Mesenchymal stem cell (in vitro differentiated cells and primary cell): ENCODE measurements at regions not wholly inside any gene's neighbourhood (a gene's known extent, or its start where the extent isn't known, plus 50 kb on each side); places are given as distances from the start of the nearest gene placed in this dataset.
A peak's percentile ranks its signal among the peaks of the same experiment; 100 is the strongest.

Experiments
- DNase-seq: peaks from one replicate; pipeline ENCODE4 v3.0.0-alpha.2; 2013
- H2AFZ ChIP-seq: one replicate; pipeline ENCODE4 v1.6.1; 2013; ENCODE audit warnings: low read depth, mild to moderate bottlenecking, control low read depth, inconsistent platforms, low read length, moderate library complexity
- H2AK5ac ChIP-seq: 2 replicates; pipeline ENCODE4 v1.6.1; 2013; ENCODE audit warnings: low read length, moderate library complexity, mild to moderate bottlenecking, inconsistent platforms; ENCODE audit not compliant: severe bottlenecking
- H2BK120ac ChIP-seq: one replicate; pipeline ENCODE4 v1.6.1; 2013; ENCODE audit warnings: low read depth, mild to moderate bottlenecking, inconsistent platforms, low read length, moderate library complexity
- H2BK12ac ChIP-seq, 2 experiments: one replicate each; pipeline ENCODE4 v1.6.1; 2013; ENCODE audit warnings: inconsistent platforms in 2 of 2, low read length in 2 of 2, mild to moderate bottlenecking in 2 of 2, moderate library complexity in 2 of 2, control low read depth in 1 of 2
- H2BK15ac ChIP-seq: one replicate; pipeline ENCODE4 v1.6.1; 2013; ENCODE audit warnings: mild to moderate bottlenecking, low read depth, inconsistent platforms; ENCODE audit not compliant: poor library complexity, severe bottlenecking
- H2BK5ac ChIP-seq: 2 replicates; pipeline ENCODE4 v1.6.1; 2013; ENCODE audit warnings: low read depth, mild to moderate bottlenecking, low read length, control low read depth, inconsistent platforms; ENCODE audit not compliant: poor library complexity, severe bottlenecking
- H3K14ac ChIP-seq, 2 experiments: one replicate each; pipeline ENCODE4 v1.6.1; 2013; ENCODE audit warnings: inconsistent platforms in 2 of 2, low read length in 2 of 2, control low read depth in 1 of 2, mild to moderate bottlenecking in 1 of 2, moderate library complexity in 1 of 2
- H3K18ac ChIP-seq, 2 experiments: one replicate each; pipeline ENCODE4 v1.6.1; 2013; ENCODE audit warnings: inconsistent platforms in 2 of 2, low read length in 2 of 2, control low read depth in 1 of 2, low read depth in 1 of 2, mild to moderate bottlenecking in 1 of 2
- H3K23ac ChIP-seq, 2 experiments: one replicate each; pipeline ENCODE4 v1.6.1; 2013; ENCODE audit warnings: inconsistent platforms in 2 of 2, low read length in 2 of 2, mild to moderate bottlenecking in 2 of 2, moderate library complexity in 2 of 2, control low read depth in 1 of 2
- H3K27ac ChIP-seq: 2 replicates; pipeline ENCODE4 v1.5.1; 2013; ENCODE audit warnings: mild to moderate bottlenecking, moderate library complexity, low read length, control low read depth, inconsistent platforms; ENCODE audit not compliant: poor library complexity, severe bottlenecking
- H3K27me3 ChIP-seq, 2 experiments: 2 replicates each; pipeline versions ENCODE4 v1.6.1 to v1.7.0; 2013; ENCODE audit warnings: low read length in 2 of 2, mild to moderate bottlenecking in 2 of 2, moderate library complexity in 2 of 2, control low read depth in 1 of 2, inconsistent platforms in 1 of 2; ENCODE audit not compliant: control insufficient read depth in 1 of 2, insufficient read depth in 1 of 2
- H3K36me3 ChIP-seq, 2 experiments: 2 replicates each; pipeline versions ENCODE4 v1.6.1 to v1.7.0; 2013; ENCODE audit warnings: low read length in 2 of 2, control low read depth in 1 of 2, inconsistent platforms in 1 of 2, low read depth in 1 of 2, mild to moderate bottlenecking in 1 of 2; ENCODE audit not compliant: insufficient read depth in 2 of 2, control insufficient read depth in 1 of 2
- H3K4ac ChIP-seq, 2 experiments: one replicate each; pipeline ENCODE4 v1.6.1; 2013; ENCODE audit warnings: inconsistent platforms in 2 of 2, low read length in 2 of 2, mild to moderate bottlenecking in 2 of 2, moderate library complexity in 2 of 2, control low read depth in 1 of 2, low read depth in 1 of 2
- H3K4me1 ChIP-seq: 2 replicates; pipeline ENCODE4 v1.6.1; 2013; ENCODE audit warnings: low read depth, low read length, control low read depth; ENCODE audit not compliant: control insufficient read depth, insufficient read depth
- H3K4me2 ChIP-seq: 2 replicates; pipeline ENCODE4 v1.6.1; 2013; ENCODE audit warnings: low read length, mild to moderate bottlenecking, inconsistent platforms; ENCODE audit not compliant: poor library complexity, severe bottlenecking
- H3K4me3 ChIP-seq, 2 experiments: 2 replicates each; pipeline versions ENCODE4 v1.5.1 to v1.7.0; 2013; ENCODE audit warnings: low read length in 2 of 2, mild to moderate bottlenecking in 2 of 2, control low read depth in 1 of 2, low read depth in 1 of 2; ENCODE audit not compliant: insufficient read depth in 1 of 2
- H3K79me1 ChIP-seq: replicated peaks from 2 replicates; pipeline ENCODE4 v1.6.1; 2013; ENCODE audit warnings: mild to moderate bottlenecking, control low read depth, low read length, inconsistent platforms; ENCODE audit not compliant: poor library complexity, severe bottlenecking
- H3K9ac ChIP-seq: 2 replicates; pipeline ENCODE4 v1.7.0; 2013; ENCODE audit warnings: mild to moderate bottlenecking, low read length, moderate library complexity
- H3K9me3 ChIP-seq: 2 replicates; pipeline ENCODE4 v1.7.0; 2013; ENCODE audit warnings: mild to moderate bottlenecking, low read length; ENCODE audit not compliant: control insufficient read depth
- H4K8ac ChIP-seq: one replicate; pipeline ENCODE4 v1.6.1; 2013; ENCODE audit warnings: inconsistent platforms, mild to moderate bottlenecking, low read length, moderate library complexity
- H4K91ac ChIP-seq: one replicate; pipeline ENCODE4 v1.6.1; 2013; ENCODE audit warnings: mild to moderate bottlenecking, low read length, inconsistent platforms
- WGBS: methylation state at CpG from one replicate; pipeline ENCODE4 v1.1.7; 2013; ENCODE audit warnings: mixed read lengths; 5-methylcytosine and 5-hydroxymethylcytosine counted together

DNA sequence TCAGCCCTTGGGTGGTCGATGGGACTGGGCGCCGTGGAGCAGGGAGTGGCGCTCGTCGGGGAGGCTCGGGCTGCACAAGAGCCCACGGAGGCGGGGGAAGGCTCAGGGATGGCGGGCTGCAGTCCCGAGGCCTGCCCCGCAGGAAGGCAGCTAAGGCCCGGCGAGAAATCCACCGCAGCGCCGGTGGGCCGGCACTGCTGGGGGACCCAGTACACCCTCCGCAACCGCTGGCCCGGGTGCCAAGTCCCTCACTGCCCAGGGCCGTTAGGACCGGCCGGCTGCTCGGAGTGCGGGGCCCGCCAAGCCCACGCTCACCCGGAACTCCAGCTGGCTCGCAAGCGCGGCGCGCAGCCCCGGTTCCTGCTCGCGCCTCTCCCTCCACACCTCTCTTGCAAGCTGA, 138.4 kb downstream of the BAMBI start:
- WGBS, result 98% methylated on average over 37 of the region's 37 CpGs
- no peak overlapping the region for H3K14ac ChIP-seq

DNA sequence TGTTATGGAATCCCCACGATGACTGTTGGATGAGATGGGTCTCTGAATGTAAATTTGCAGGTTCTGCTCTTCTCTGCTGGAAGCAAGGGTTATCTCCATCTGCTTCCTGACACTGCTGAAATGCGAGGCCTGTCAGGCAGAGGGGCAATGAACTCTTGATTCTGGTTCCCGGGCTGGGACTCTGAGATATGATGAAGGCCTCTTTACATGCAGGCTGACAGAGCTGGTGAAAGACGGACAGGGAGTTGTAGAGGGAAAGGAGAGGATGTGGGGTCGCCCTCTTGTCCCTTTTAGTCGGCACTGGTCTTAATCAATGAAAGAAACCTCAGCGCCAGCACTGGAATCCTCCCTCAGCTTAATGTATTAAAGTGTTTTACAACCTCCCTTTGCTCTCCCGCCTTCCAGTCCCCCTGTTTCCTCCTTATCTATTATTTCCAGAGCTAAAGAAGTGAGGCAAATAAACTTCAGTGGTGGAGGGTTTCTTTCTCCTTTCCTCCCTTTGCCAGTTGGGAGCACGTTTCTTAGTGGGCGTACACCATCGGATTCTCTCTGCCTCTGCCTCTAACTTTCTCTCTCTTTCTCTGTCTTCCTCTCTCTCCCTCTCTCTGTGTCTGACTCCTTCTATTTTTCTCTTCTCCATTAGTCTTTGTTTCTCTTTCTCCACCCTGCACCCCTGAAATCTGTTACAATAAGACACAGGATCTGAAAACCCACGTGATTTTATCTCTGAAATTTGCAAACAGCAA, 145.6 kb downstream of the BAMBI start:
- Histone ChIP-seq H3K4me1 (no peaks in the 10 kb centered on the region), H3K79me1 (no peaks in the 10 kb centered on the region), H3K4me3 (no peak overlapping the region), H3K27ac (no peak overlapping the region), H2BK12ac (peak overlapping the region; percentile 46 to 89), H3K9me3 (no peaks in the 10 kb centered on the region), H2AFZ (peak overlapping the region; percentile 81), H3K14ac (peak overlapping the region in 1 of 2 experiments; percentile 65), H3K4ac (peak overlapping the region in 1 of 2 experiments; percentile 24), H3K18ac (peak overlapping the region; percentile 58 to 70), H3K23ac (peak overlapping the region in 1 of 2 experiments; percentile 93), H3K9ac (no peak overlapping the region), H4K8ac (peak overlapping the region; percentile 67), H2AK5ac (no peak overlapping the region), H3K36me3 (no peaks in the 10 kb centered on the region), H3K27me3 (peaks cover 3 to 19% of the 10 kb centered on the region in 2 experiments), H2BK15ac (peak overlapping the region; percentile 86), H4K91ac (no peak overlapping the region), H2BK120ac (no peak overlapping the region), H3K4me2 (no peak overlapping the region), H2BK5ac (no peak overlapping the region)
- no peak for DNase-seq
- 15% methylated on average over 10 of the region's 12 CpGs for whole genome bisulfite sequencing

More for the DNA sequence above, 138.4 kb downstream of the BAMBI start:
- H4K91ac ChIP-seq, result no peak overlapping the region
- no peak overlapping the region for H3K4me3 ChIP-seq
- DNase-seq, result no peak
- H2BK120ac ChIP-seq, result no peak overlapping the region
- H2AK5ac ChIP-seq, result no peak overlapping the region
- no peak overlapping the region for H2BK5ac ChIP-seq
- H3K4me2 ChIP-seq, result no peak overlapping the region
- H3K36me3 ChIP-seq, result no peaks in the 10 kb centered on the region
- H3K4me1 ChIP-seq, result peaks cover under 1% of the 10 kb centered on the region
- no peak overlapping the region for H3K23ac ChIP-seq
- H3K9me3 ChIP-seq, result no peaks in the 10 kb centered on the region
- H2BK12ac ChIP-seq, result peak overlapping the region in 1 of 2 experiments; percentile 71
- no peaks in the 10 kb centered on the region for H3K79me1 ChIP-seq
- no peak overlapping the region for H4K8ac ChIP-seq
- peaks cover 0 to 4% of the 10 kb centered on the region in 2 experiments for H3K27me3 ChIP-seq
- no peak overlapping the region for H3K27ac ChIP-seq
- no peak overlapping the region for H3K4ac ChIP-seq
- no peak overlapping the region for H3K9ac ChIP-seq
- H2BK15ac ChIP-seq, result peak overlapping the region; percentile 48
- H3K18ac ChIP-seq, result peak overlapping the region in 1 of 2 experiments; percentile 33
- H2AFZ ChIP-seq, result no peak overlapping the region

DNA sequence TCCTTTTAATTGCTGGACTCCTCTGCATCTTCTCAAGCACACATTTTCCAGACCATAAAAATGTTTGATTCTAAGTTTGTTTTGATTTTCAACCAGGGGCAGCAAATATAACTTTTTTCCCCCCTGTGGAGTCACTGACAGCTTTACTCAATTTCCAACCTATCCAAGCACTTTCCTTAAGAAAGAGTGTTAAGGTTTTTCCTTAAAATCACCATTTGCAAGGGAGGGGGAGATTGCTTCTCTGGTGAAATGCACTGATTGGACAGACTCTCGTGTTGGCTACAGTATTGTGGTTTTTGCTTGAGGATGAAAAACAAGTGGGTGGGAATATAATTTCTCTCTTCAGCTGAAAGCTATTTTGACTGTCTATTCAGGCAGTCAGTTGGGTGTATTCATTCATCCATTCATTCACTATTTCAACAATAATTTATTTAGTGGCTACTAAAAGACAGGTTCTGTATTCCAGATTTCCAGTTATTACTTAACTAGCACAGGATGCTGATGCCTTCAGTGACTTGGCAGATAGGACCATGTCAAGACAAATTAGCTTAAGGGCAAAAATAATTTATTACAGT, 146.3 kb downstream of the BAMBI start:
- H2AK5ac ChIP-seq, result no peak overlapping the region
- no peak overlapping the region for H3K14ac ChIP-seq
- no peak overlapping the region for H3K27ac ChIP-seq
- no peaks in the 10 kb centered on the region for H3K4me1 ChIP-seq
- H2BK120ac ChIP-seq, result no peak overlapping the region
- H3K36me3 ChIP-seq, result no peaks in the 10 kb centered on the region
- no peak overlapping the region for H3K23ac ChIP-seq
- no peak overlapping the region for H2BK5ac ChIP-seq
- no peak for DNase-seq
- H2BK15ac ChIP-seq, result no peak overlapping the region
- no peak overlapping the region for H4K8ac ChIP-seq
- no peak overlapping the region for H2AFZ ChIP-seq
- no peak overlapping the region for H3K4me2 ChIP-seq
- H4K91ac ChIP-seq, result no peak overlapping the region
- no peak overlapping the region for H3K18ac ChIP-seq
- H3K9me3 ChIP-seq, result no peaks in the 10 kb centered on the region
- H2BK12ac ChIP-seq, result no peak overlapping the region
- 64% methylated on average over 1 of the region's 1 CpG for WGBS
- H3K4ac ChIP-seq, result no peak overlapping the region
- no peak overlapping the region for H3K4me3 ChIP-seq
- no peak overlapping the region for H3K9ac ChIP-seq
- peaks cover 3 to 19% of the 10 kb centered on the region in 2 experiments for H3K27me3 ChIP-seq
- no peaks in the 10 kb centered on the region for H3K79me1 ChIP-seq

DNA sequence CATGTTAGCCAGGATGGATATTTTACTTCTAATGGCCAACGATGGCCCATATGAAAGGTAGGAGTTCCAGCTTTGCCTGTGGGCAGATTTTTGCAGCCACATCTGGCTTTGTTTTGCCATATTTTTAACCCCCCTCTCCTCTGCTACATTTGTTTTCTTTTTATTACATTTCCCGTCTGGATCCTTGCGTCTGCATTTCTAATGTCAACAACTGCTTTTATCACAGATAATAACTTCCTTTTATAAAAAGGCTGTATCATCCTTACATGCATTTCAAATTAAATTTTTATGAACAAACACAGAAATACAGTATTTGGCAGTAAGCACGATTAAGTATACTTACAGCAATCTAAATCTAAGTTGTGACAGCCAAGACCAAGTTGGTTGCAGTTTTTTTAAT, 156.0 kb downstream of the BAMBI start:
- no peak overlapping the region for H2AFZ ChIP-seq
- H3K18ac ChIP-seq, result peak overlapping the region in 1 of 2 experiments; percentile 40
- H3K4me1 ChIP-seq, result no peaks in the 10 kb centered on the region
- H3K4ac ChIP-seq, result no peak overlapping the region
- no peak overlapping the region for H3K14ac ChIP-seq
- H2BK15ac ChIP-seq, result no peak overlapping the region
- no peaks in the 10 kb centered on the region for H3K9me3 ChIP-seq
- peaks cover 0 to 4% of the 10 kb centered on the region in 2 experiments for H3K27me3 ChIP-seq
- H3K9ac ChIP-seq, result no peak overlapping the region
- H2AK5ac ChIP-seq, result no peak overlapping the region
- no peak overlapping the region for H3K4me3 ChIP-seq
- DNase-seq, result no peak
- H4K91ac ChIP-seq, result no peak overlapping the region
- WGBS, result 67% methylated on average over 3 of the region's 4 CpGs
- H3K79me1 ChIP-seq, result no peaks in the 10 kb centered on the region
- no peak overlapping the region for H3K4me2 ChIP-seq
- no peak overlapping the region for H2BK12ac ChIP-seq
- no peak overlapping the region for H3K27ac ChIP-seq
- H3K23ac ChIP-seq, result no peak overlapping the region
- no peaks in the 10 kb centered on the region for H3K36me3 ChIP-seq
- no peak overlapping the region for H4K8ac ChIP-seq
- no peak overlapping the region for H2BK5ac ChIP-seq
- H2BK120ac ChIP-seq, result no peak overlapping the region
